Ovary (tissue), 7 donors: ENCODE measurements at regions not wholly inside any gene's neighbourhood (a gene's known extent, or its start where the extent isn't known, plus 50 kb on each side); places are given as distances from the start of the nearest gene placed in this dataset.

Experiments used
- DNase-seq, 5 donors: peaks; one replicate each; pipeline ENCODE4 v3.0.0-alpha.2; 2019 to 2020
- H3K27ac ChIP-seq, 2 donors: fragments of 200-600 bp; one replicate each; pipeline versions ENCODE4 v1.5.1 to v1.8.0; 2019 to 2022
- H3K27me3 ChIP-seq: fragments of 200-600 bp; one replicate; pipeline ENCODE4 v1.8.0; 2022
- H3K36me3 ChIP-seq: fragments of 200-600 bp; sonication (generic); one replicate; pipeline ENCODE4 v1.5.1; 2019
- H3K4me1 ChIP-seq: one replicate; pipeline ENCODE4 v1.8.1; 2013; ENCODE audit warnings: mild to moderate bottlenecking, moderate library complexity; ENCODE audit not compliant: insufficient read depth
- H3K4me3 ChIP-seq: fragments of 200-600 bp; sonication (generic); one replicate; pipeline ENCODE4 v1.5.1; 2017
- H3K9me3 ChIP-seq, 2 donors: fragments of 200-600 bp in 1 of 2; sonication (generic) in 1 of 2; one replicate each; pipeline versions ENCODE4 v1.5.1 to v1.8.1; 2013 to 2019; ENCODE audit warnings: mild to moderate bottlenecking in 1 of 2, moderate library complexity in 1 of 2
- EP300 ChIP-seq: sonication (generic); formaldehyde crosslinking; IDR thresholded peaks from one replicate; pipeline ENCODE4 v1.6.1; 2017; ENCODE audit warnings: antibody characterized with exemption
- POLR2A ChIP-seq: fragments of 450-650 bp; IDR thresholded peaks from one replicate; pipeline ENCODE4 v1.6.1; 2017; ENCODE audit warnings: antibody characterized with exemption, mild to moderate bottlenecking, moderate library complexity
- WGBS, 3 donors: extraction: QIAGEN DNeasy Blood & Tissue Kit in 1 of 3; methylation state at CpG; one replicate each; pipeline versions ENCODE4 v1.1.5 to v1.1.7; 2013 to 2017; 5-methylcytosine and 5-hydroxymethylcytosine counted together
- intact Hi-C, 4 donors: fragments of 100-400 bp; cut with DNase I; formaldehyde crosslinking; loops; one replicate each; pipeline versions ENCODE4 v1.11.0 to v1.15.1; 2022 to 2023
- TF ChIP-seq, protein P1 (sequence below), 3 donors: fragments of 450-650 bp in 2 of 3; fragments of 200-600 bp in 1 of 3; IDR thresholded peaks; one replicate each; pipeline versions ENCODE4 v1.5.1 to v1.8.0; 2016 to 2022; ENCODE audit warnings: antibody characterized with exemption in 3 of 3, mild to moderate bottlenecking in 1 of 3
- donor health status: DM: no; HTN: no; CAD: no; lungs with moderate emphysema.
- donor health status: DM: no; HTN: no; CAD: no.
- donor health status: Bipolar disorder and iron deficiency.
- donor health status: DM: no; HTN: no; CAD: no.
- donor health status: DM: yes; HTN: yes; CAD: no.

DNA sequence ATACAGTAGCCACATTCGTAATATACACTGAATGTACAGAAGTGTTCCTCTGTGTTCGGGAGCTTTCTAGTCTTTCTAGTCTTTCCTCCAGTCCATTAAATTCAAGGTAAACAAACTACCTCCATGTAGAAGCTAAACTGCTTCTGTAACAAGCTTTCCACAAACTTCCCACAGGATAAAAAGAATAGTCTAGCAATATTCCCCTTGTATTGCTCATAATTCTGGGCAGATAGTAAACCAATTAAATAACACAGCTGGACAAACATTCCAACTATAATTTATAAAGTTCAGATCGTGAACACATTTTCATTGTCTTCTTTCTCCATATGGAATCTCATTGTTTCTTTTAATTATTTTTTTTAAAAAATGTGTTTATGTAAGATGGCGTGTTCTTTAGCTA, 307.2 kb downstream of the AEBP2 start:
- no peak overlapping the region for H3K27ac ChIP-seq
- H3K4me3 ChIP-seq: no peak overlapping the region
- DNase-seq: no peak
- WGBS, 3 donors: 61 to 67% (median 67%) methylated on average over 4 of the region's 4 CpGs
- no peaks in the 10 kb centered on the region for H3K36me3 ChIP-seq
- no peaks in the 10 kb centered on the region for H3K4me1 ChIP-seq
- H3K9me3 ChIP-seq: no peaks in the 10 kb centered on the region
- H3K27me3 ChIP-seq: no peaks in the 10 kb centered on the region
- intact Hi-C loops: loop anchor here in 1 of 4 donors (10.0 kb wide), 1 partner anchor 858 kb away; no protein-coding TSS in a partner anchor
- TF ChIP-seq EP300 (no peak), POLR2A (no peak)
- TF ChIP-seq, protein P1, sequence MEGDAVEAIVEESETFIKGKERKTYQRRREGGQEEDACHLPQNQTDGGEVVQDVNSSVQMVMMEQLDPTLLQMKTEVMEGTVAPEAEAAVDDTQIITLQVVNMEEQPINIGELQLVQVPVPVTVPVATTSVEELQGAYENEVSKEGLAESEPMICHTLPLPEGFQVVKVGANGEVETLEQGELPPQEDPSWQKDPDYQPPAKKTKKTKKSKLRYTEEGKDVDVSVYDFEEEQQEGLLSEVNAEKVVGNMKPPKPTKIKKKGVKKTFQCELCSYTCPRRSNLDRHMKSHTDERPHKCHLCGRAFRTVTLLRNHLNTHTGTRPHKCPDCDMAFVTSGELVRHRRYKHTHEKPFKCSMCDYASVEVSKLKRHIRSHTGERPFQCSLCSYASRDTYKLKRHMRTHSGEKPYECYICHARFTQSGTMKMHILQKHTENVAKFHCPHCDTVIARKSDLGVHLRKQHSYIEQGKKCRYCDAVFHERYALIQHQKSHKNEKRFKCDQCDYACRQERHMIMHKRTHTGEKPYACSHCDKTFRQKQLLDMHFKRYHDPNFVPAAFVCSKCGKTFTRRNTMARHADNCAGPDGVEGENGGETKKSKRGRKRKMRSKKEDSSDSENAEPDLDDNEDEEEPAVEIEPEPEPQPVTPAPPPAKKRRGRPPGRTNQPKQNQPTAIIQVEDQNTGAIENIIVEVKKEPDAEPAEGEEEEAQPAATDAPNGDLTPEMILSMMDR (IDR thresholded peaks at IDR 0.05): no peak

DNA sequence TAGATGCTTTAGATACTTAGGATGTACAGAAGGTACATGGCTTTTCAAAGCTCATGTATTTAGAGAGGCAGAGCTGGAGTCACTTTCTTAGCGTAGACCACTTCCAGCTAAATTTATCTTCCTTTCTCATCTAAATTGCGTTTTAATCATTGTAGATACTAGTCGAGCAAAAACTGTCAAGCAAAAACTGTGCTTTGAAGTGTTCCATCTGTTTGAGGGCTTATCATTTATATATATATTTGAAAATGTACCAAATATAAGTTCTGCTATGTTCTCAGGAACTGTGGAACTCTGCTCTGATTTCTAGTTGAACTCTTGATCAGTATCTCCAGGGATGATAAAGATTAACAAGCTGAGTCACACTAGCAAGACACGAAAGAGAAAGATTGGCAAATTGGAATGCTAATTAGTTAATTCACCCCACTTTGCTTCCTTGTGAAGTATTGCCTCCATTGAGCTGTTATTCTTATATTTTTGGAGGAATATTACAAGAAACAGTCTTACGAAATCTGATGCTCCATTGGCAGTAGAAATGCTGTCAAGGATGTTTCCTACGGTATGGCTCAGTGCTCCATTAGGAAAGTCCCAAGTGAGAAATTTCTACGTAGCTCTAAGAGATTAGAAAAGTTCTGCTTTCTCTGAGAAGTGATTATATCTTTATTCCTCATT, 310.7 kb downstream of the AEBP2 start:
- Histone ChIP-seq H3K36me3 (no peaks in the 10 kb centered on the region), H3K9me3 (no peaks in the 10 kb centered on the region), H3K4me1 (no peaks in the 10 kb centered on the region), H3K4me3 (no peak overlapping the region), H3K27me3 (no peaks in the 10 kb centered on the region), H3K27ac (no peak overlapping the region)
- intact Hi-C loops: loop anchor here in 1 of 4 donors (10.0 kb wide), 1 partner anchor 855 kb away; no protein-coding TSS in a partner anchor
- WGBS, 3 donors: 67 to 80% (median 71%) methylated on average over 7 of the region's 7 CpGs
- TF ChIP-seq, protein P1 (IDR thresholded peaks at IDR 0.05): no peak
- TF ChIP-seq POLR2A (no peak), EP300 (no peak)
- no peak for DNase-seq

DNA sequence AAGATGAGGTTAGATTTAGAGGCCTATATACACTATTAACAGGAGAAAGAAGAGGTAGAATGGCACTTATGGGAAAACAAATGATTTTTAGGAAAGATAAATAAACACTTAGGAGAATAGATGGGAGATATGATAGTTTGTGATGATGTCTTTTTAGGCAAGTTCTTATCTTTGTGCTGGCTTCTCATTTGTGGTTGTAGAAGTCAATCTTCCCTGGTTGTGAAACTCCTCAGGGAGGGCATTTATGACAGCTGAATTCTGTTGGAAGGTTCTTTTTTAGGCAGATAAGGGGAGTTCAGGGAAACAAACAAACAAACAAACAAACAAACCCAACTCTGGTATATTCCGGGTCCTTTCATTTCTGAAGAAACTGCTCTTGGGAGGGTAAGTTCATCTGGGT, 311.8 kb downstream of the AEBP2 start:
- Histone ChIP-seq H3K4me1 (no peaks in the 10 kb centered on the region), H3K27me3 (no peaks in the 10 kb centered on the region), H3K9me3 (no peaks in the 10 kb centered on the region), H3K36me3 (no peaks in the 10 kb centered on the region), H3K27ac (no peak overlapping the region), H3K4me3 (no peak overlapping the region)
- intact Hi-C loops: no loop called here
- no peak for TF ChIP-seq EP300
- TF ChIP-seq POLR2A: no peak
- TF ChIP-seq, protein P1 (IDR thresholded peaks at IDR 0.05): no peak
- WGBS, 3 donors: 90 to 96% (median 95%) methylated on average over 1 of the region's 1 CpG
- DNase-seq: no peak

DNA sequence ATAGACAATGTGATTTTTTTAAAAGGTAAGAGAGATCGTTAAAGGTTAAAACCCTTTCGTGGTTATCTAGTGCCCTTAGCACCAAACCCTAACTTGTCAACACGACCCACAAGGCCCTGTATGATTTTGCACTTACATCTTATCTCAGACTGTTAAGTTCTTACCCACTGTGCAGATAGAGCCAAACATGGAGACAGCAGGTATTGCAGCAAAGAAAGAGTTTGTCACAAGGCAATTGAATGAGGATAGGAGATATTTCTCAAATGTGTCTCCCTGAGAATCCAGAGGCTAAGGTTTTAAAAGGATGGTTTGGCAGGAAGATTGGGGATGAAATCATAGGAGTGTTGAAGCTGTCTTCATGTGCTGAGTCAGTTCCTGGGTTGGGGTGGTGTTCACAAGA, 313.4 kb downstream of the AEBP2 start:
- Histone ChIP-seq H3K4me1 (no peaks in the 10 kb centered on the region), H3K27me3 (no peaks in the 10 kb centered on the region), H3K4me3 (no peak overlapping the region), H3K9me3 (no peaks in the 10 kb centered on the region), H3K27ac (no peak overlapping the region), H3K36me3 (no peaks in the 10 kb centered on the region)
- 85 to 94% (median 86%) methylated on average over 3 of the region's 3 CpGs for WGBS, 3 donors
- intact Hi-C loops: no loop called here
- no peak for DNase-seq
- TF ChIP-seq EP300 (no peak), POLR2A (no peak)
- TF ChIP-seq, protein P1 (IDR thresholded peaks at IDR 0.05): no peak
